A673 (cell line): ENCODE measurements at regions not wholly inside any gene's neighbourhood (a gene's known extent, or its start where the extent isn't known, plus 50 kb on each side); places are given as distances from the start of the nearest gene placed in this dataset.

Experiments used
- CTCF ChIP-seq: fragments of 300-800, 200-600 bp; sonication (generic); conservative IDR thresholded peaks from 2 replicates; pipeline ENCODE4 v1.5.1; 2017; ENCODE audit warnings: low read depth, mild to moderate bottlenecking, antibody characterized with exemption, low read length, moderate library complexity, mixed read lengths
- EZH2 ChIP-seq: fragments of 200-600 bp; sonication (generic); IDR thresholded peaks from 2 replicates; pipeline ENCODE4 v1.6.1; 2017; ENCODE audit warnings: borderline replicate concordance, low read depth, mild to moderate bottlenecking, mixed read lengths, antibody characterized with exemption, low read length; ENCODE audit not compliant: poor library complexity, severe bottlenecking

DNA sequence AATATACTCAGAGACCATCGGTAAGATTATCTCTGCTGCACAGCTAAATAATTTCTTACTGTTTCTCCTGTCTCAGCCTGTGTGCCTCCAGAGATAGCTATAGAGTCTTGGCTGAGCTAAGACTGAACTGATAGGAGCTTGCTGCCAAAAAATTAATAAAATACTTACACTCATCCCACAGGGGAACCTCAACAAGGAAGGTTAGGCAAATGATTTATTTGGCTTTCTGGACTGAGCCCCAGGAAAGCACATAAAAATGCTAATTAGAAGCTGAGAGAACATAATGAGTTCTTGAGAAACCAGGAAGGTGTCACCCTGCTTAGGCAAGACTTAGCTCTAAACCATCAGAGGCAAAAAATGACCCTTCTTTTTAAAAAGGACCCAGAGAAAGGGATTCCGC is 534.5 kb downstream of the TNS3 start:
- TF ChIP-seq CTCF (no peak), EZH2 (no peak)
